NCI-H2227 treated with DMSO at 0.1 percent for 48 hours (cell line): ENCODE measurements at regions not wholly inside any gene's neighbourhood (a gene's known extent, or its start where the extent isn't known, plus 50 kb on each side); places are given as distances from the start of the nearest gene placed in this dataset.
"Not testable (repeated sequence)": the region's sequence is repeated elsewhere in the genome, so short reads cannot be mapped to it uniquely, and the experiment has no call there.

Experiments
- DNase-seq: peaks from one replicate; lab custom pipeline; 2025; lab: John Stamatoyannopoulos, UW

- DNase-seq: no peak
Observed at GRCh38 chr21:35398346-35398982, 349.4 kb upstream of the RUNX1 start.

GRCh38 chr21:35397781-35398180 is 348.7 kb upstream of the RUNX1 start:
- no peak for DNase-seq

DNA sequence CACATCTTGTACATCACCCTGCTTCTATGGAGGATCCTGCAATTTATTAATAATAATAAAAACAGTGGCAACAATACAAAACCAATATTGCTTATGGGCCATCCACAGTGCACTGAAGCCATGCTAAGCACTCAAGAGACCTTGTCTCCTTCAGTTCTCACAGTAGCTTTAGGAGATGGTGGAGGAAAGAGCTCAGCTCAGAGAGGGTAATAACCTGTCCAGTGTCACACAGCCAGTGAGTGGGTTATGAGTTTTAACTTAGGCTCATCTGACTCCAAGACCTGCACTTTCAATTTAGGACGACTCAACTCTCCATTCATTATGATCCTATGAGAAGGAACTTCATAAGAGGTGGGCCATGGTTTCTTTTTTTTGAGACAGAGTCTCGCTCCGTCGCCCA is 347.6 kb upstream of the RUNX1 start:
- no peak for DNase-seq

DNA sequence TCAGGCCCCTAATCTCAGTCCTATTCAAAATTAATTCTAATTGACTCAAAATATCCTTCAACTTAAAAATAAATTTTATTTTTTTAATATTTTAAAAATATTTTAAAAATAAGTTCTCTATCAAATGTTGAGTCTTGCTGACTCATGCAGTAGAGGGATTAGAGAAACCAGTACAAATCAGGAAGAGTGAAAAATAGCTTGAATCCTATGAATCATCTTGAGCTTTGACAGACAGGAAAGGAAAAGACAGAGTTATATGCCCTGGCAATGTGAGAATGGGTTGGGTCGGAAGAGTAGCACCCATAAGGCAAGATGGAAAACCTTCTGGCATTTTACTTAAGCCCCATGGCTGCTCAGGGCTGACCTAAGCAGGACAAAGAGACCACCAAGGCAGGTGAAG is 346.6 kb upstream of the RUNX1 start:
- no peak for DNase-seq

GRCh38 chr21:35394634-35395369 is 345.7 kb upstream of the RUNX1 start:
- no peak for DNase-seq

- no peak for DNase-seq
Observed at GRCh38 chr21:35394049-35394448, 344.9 kb upstream of the RUNX1 start.

DNA sequence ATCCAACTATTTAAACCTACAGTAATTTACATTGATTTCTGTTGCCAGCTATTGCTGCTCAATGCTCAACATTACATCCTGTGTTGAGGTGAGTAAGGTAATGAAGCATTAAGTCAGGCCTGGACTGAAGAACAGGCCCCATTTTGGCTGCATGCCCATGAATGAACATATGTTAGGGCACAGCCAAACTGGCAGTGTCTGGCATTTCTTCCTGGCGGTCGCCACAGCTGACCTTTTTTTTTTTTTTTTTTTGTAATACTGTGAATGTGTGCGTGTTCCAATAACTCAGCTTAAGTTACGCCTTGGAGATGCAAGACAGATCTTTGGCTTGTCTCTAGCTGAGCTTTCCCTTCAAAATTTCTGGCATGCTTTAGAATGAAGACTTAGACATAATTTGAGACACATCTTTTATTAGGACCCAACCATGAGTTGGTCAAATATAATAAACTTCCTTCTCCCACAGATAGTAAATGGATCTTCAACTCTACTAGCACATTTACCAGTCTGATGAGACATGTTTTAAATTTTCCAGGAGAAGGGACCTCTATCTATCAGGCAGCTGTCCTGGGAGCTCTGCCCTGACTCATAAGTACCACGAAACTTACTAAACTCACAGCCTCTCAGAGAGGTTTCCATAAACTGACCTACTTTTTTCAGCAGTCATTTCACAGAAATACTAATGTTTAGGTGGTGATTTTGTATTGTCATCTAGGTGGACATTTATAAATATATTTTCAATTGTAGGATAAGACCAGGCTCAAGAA is 341.1 kb upstream of the RUNX1 start:
- no peak for DNase-seq

GRCh38 chr21:35386491-35387079 is 337.5 kb upstream of the RUNX1 start:
- DNase-seq: no peak

- DNase-seq: no peak
Observed at GRCh38 chr21:35384375-35384774, 335.3 kb upstream of the RUNX1 start.

DNA sequence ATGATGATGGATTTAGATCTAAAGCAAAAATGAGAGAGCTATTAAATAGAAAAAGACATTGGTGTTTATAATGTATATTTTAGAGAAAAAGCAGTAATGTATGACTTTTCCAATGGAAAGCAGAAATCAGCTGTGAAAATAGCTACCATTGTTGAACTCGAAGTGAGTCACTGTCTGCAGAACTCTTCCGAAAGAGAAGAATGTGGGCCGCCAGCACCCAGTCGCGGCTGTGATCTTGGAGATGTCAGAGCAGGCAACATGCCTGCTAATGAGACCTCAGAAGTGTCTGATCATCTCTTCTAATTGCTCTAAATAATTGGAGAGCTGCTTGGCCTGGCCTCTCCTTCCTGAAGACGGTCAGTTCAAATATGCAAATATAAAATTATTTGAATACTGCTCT is 333.6 kb upstream of the RUNX1 start:
- no peak for DNase-seq

- no peak for DNase-seq
Observed at GRCh38 chr21:35381743-35382310, 332.7 kb upstream of the RUNX1 start.

DNA sequence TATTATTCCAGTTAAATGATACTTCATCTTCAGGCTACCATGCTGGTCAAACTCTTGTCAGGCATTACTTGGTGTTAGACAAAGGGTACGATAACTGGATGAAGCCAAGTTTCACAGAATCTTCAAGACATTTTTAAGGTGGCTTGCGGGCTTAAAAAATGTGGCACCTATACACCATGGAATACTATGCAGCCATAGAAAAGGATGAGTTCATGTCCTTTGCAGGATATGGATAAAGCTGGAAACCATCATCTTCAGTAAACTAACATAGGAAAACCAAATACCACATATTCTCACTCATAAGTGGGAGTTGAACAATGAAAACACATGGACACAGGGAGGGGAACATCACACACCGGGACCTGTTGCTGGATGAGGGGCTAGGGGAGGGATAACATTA is 331.2 kb upstream of the RUNX1 start:
- not testable (repeated sequence) for DNase-seq

- DNase-seq: no peak
Observed at GRCh38 chr21:35378881-35379280, 329.8 kb upstream of the RUNX1 start.

DNA sequence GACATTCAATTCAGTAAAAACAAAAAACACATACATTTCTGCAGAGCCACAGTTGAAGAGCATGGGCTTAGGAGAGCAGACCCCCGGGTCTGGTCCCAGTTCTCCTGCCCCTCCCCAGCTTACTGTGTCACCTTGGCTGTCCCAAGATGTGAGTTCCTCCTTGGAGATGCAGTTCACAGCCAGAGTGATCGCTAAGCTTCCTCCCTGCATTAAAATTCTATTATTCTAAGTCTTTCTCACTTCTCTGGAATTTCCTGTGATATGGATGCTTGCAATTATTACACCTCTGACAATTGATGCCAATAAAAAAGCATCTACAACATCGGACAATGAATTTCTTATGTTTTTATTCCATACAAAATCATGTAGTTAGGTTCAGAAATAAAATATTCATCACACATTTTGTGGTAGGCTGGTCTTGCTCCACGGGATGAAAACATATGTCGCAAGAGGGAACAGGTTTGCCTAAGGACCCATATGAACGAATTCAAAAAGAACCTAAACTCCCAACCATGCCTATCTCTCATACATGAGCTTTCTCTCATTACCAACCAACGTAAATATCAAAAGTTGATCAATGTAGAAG is 328.5 kb upstream of the RUNX1 start:
- no peak for DNase-seq

DNA sequence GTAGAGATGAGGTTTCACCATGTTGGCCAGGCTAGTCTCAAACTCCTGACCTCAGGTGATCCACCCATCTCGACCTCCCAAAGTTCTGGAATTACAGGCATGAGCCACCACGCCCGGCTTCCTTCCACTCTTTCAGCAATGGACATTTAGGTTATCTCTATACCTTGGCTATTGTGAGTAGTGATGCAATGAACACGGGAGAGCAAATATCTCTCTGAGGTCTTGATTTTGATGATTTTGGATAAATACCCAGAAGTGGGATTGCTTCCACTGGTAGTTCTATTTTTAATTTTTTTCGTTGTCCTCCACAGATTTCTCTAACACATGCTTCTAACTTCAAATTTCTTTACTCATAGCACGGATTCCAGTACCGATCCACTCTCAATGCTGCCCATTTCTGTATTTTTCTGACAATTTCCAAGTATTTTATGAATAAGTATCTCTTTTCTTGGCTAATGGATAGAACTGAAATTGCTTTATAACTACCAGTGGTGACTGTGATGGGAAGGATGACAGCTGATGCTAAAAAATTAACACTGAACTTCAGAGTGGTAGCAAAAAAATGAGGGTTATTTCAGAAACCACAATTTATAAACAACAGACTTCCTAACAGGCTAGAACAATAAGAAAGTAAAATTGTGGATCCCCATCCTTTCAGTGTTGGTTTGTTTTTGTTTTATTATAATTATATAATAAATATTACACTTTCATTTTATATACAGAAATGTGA is 327.5 kb upstream of the RUNX1 start:
- DNase-seq: no peak

DNA sequence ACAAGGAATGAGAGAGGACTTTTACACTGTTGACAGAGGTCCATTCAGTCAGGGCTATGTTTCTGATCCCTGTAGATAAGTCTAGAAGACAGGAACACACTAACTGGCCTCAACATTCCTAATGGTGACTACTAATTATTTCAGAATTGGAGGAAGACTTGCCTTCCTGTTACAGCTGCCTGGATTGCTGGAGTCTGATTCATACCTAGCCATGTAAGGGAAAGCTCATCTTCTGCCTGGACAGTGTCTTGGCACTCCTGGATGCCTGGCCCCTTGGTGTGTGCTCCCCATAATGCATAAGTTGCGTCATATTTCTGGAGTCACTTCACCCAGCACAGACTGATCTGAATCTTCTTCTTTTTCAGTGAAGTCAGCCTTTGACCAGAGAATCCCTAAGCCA is 326.0 kb upstream of the RUNX1 start:
- no peak for DNase-seq

DNA sequence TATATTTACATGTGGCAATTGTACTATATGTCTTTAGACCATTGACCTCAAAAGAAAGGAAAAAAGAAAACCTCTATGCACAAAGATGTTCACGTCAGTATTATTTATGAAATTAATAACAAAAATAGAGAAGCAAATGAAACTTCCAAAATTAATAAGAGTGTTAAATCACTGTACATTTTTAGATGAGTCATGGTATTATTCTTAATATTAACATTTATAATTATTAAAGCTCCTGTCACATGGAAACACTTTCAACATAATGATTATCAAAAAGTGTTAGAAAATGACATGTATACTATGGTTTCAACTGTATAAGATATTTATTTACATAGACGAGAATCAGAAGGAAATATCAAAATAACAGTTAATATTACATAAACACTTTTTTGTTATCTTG is 324.9 kb upstream of the RUNX1 start:
- no peak for DNase-seq

- no peak for DNase-seq
Observed at GRCh38 chr21:35372201-35372600, 323.1 kb upstream of the RUNX1 start.

- DNase-seq: no peak
Observed at GRCh38 chr21:35370671-35371070, 321.6 kb upstream of the RUNX1 start.

DNA sequence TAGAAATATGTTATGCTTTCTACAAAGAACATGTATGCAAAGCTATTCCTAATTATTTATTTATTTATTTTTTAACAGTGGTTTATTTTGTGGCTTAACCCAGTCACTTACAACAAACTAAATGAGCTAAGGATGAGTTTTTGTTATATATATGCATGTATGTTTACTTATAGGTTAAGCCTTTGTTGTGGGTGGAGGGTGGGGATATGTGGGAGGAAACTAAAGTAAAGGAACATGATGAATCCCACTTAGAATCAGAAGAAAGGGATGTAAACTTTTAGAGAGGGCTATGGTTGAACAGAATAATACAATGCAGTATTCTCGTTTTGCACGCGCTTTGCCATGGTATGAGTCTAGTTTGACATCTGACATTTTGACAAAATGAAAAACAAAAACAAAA is 321.0 kb upstream of the RUNX1 start:
- DNase-seq: no peak

DNA sequence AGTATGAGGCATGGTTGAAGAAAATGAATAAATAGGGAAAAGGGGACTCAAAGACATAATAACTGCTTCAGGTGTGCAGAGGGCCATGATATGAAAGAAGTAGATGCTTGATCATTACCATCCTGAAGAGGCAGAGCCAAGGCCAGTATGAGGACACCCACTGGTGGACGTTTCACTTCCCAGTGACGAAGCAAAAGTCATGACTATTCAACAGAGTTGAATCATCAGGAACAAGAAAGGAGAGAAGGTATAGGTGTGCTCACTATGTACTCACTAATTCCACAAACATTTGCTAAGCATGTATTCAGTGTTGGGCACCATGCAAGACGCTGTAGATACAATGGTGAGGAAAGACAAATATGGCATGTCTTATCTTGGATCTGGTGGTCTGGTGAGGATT is 319.2 kb upstream of the RUNX1 start:
- no peak for DNase-seq
